ENCODE measurements at regions not wholly inside any gene's neighbourhood (a gene's known extent, or its start where the extent isn't known, plus 50 kb on each side); places are given as distances from the start of the nearest gene placed in this dataset.
"Not testable (repeated sequence)": the region's sequence is repeated elsewhere in the genome, so short reads cannot be mapped to it uniquely, and the experiment has no call there.

DNA sequence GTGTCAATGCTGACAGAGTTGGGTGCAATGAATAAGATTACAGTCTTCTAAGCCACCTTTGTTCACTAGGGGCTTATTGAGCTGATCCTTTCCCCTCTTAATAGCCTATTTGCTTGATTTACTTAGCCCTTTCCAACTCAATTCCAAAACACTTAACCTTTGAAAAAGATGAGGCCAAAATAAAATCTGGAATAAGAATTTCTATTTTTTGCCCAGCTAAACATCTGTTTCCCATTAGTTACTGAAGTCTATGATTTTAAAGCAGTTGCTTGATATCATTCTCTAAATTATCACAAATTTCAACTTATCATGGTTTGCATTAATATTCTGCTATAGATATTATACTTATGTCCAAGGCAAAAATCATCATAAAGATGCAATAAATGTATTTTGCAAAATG is 1272.0 kb upstream of the ACO1 start:
- DNase-seq (ENCODE audit: low spot score) = no peak

GRCh38 chr9:31114346-31114745 is 1270.1 kb upstream of the ACO1 start:
- DNase-seq (ENCODE audit: low spot score) = no peak

- DNase-seq (ENCODE audit: low spot score) = no peak
Measured at GRCh38 chr9:31119890-31120454, 1264.5 kb upstream of the ACO1 start.

DNA sequence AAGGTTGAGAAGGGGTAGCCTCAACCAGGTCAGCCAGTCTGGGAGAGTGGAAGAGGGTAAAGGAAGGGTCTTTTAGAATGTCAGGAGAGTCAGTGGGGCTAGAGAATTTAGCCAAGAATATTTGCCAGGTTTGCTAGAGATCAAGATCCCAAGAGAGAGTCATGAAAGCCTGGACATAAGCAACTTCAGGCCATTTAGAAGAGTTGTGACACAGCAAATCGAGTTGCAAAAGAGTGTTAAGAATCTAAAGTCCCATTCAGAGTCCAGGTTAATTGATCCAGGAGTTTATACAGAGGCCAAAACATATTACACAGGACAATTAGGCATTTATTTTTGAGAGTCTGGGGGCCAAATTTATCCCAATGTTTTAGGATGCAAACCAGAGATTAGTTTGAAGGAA is 1260.1 kb upstream of the ACO1 start:
- no peak for DNase-seq (ENCODE audit: low spot score)

GRCh38 chr9:31135567-31135966 is 1248.9 kb upstream of the ACO1 start:
- DNase-seq (ENCODE audit: low spot score) = no peak

DNA sequence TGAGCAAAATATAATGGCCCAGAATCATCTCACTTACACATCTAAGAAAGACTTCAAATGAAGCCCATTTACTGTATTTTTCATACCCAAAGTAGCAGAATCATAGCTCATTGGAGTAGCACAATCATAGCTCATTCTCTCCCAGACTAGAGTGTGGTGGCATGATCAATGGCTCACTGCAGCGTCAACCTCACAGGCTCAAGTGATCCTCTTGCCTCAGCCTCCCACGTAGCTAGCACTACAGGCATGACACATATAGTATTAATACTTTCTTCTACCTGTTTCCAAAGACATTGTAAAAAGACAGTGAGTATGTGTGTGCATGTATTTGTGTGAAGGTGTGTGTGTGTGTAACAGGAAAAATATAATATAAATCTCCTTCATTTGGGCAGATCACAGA is 1247.9 kb upstream of the ACO1 start:
- DNase-seq (ENCODE audit: low spot score) = no peak

GRCh38 chr9:31137176-31138160 is 1247.0 kb upstream of the ACO1 start:
- no peak for DNase-seq (ENCODE audit: low spot score)

DNA sequence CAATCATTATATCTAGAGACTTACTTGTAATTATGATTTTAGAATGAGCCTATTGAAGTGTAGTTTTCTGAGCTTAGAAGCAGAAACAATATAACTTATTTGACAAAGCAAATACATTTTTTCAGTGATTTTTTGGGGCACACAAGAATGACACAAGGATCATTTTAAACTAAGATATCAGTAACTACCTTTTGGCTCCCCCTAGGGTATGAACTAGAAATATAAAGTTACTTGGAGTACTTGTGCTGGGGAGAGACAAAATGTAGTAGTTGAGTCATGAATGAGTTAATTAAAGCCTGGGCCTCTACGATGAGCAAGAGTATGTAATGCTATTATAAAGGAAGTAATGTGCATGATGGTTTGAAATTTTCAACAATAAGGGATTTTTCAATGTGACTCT is 1244.1 kb upstream of the ACO1 start:
- DNase-seq (ENCODE audit: low spot score) = no peak

DNA sequence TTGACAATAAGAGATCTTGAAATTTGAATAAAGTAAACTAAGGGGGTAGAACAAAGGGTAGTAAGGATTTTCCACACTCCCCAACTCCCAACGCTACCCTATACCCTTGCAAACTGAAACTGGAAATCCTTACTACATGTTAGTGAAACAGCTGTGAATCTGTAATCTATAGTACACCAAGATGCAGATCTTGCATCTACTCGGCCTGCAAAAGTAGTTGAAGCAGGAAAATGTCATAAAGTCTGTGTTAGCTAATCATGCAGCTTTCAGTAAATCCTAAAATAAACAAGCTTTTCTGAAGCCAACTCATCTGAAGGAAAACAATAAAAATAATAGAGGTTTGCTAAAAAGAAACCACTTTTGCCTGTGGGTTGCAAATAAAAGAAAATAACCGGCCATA is 1242.0 kb upstream of the ACO1 start:
- no peak for DNase-seq (ENCODE audit: low spot score)

- DNase-seq (ENCODE audit: low spot score) = no peak
Measured at GRCh38 chr9:31144614-31145013, 1239.8 kb upstream of the ACO1 start.

GRCh38 chr9:31146485-31147166 is 1237.8 kb upstream of the ACO1 start:
- no peak for DNase-seq (ENCODE audit: low spot score)

DNA sequence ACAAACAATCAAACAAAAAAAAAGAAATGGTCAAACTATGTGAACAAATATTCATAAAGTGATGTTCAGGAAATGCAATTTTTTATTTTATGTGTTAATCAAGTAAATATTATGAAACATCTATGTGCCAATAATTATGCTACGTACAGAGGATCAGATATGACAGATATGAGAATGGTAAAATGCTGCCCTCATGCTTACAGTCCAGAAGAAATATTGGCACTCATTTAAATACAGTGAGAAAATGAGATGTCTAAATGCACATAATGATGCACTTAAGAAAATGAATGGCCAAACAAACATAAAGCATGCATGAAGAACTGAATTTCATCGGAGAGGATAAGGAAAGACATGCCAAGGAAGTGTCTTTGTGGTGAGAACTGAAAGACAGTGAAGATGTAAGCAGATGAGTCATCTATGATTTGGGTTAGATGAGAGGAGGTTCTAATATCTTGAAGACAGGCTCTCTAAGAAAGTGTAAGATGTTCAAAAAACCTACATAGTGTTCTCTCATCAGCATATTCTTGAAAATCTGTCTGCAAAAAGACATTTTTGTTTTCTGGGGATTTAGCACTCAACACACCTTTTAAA is 1231.1 kb upstream of the ACO1 start:
- no peak for DNase-seq (ENCODE audit: low spot score)

GRCh38 chr9:31166516-31166915 is 1217.9 kb upstream of the ACO1 start:
- DNase-seq (ENCODE audit: low spot score) = no peak

- no peak for DNase-seq (ENCODE audit: low spot score)
Measured at GRCh38 chr9:31168161-31168560, 1216.3 kb upstream of the ACO1 start.

DNA sequence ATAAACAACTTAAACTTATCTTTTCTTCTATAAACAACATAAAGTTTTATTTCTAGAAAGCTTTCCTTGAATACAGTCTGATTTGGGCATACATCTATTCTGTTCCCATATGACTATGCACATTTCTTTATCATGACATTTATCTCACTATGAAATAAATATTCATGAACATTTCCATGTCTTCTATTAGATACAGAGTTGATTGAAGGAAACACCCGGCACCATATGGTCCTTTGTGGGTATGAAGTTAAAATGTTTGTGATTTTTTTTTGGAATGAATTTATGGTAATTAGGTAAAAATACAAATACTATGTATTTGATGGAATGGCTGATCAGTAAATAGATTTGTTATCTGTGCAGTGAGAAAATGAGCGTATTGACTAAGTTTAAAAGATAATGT is 1209.8 kb upstream of the ACO1 start:
- no peak for DNase-seq (ENCODE audit: low spot score)

DNA sequence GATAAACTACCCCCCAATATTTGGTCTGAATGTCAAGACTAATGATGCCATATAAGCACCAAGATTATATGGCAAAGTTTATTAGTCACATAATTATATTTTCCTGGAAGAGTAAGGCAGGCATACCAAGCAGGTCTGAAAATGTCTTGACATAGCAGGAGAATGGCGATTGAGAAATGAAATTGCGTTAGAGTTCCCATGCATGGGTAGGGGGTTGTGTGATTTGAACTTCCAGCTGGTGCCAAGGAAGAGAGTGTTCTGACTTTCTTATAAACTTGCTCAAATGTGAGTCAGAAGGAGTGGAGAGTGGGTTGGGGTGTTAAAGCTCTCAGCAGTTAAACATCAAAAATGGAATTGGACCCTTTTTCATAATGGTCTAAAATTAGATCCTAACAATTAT is 1200.6 kb upstream of the ACO1 start:
- DNase-seq (ENCODE audit: low spot score) = no peak

- DNase-seq (ENCODE audit: low spot score) = no peak
Measured at GRCh38 chr9:31185831-31186230, 1198.6 kb upstream of the ACO1 start.

DNA sequence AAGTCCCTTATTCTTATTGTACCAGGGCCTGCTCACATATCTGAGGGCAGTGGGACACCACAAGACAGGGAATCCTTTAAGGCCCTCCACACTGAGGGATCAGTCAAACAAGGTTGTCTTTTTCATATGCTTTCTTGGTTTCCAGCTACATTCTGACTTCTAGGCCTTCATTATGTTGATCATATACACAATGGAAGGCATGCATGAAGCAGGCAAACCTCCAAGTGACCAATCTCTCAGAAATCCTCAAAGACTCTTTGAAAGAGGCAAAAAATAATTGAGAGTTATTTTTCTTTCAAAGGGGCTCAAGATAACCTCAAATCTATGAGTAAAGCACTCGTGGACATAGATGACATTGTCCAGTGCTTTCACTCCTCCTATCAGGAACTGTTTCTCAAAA is 1195.9 kb upstream of the ACO1 start:
- DNase-seq (ENCODE audit: low spot score) = no peak

GRCh38 chr9:31210978-31211570 is 1173.4 kb upstream of the ACO1 start:
- DNase-seq (ENCODE audit: low spot score) = no peak

- not testable (repeated sequence) for DNase-seq (ENCODE audit: low spot score)
Measured at GRCh38 chr9:31229976-31230375, 1154.5 kb upstream of the ACO1 start.

DNA sequence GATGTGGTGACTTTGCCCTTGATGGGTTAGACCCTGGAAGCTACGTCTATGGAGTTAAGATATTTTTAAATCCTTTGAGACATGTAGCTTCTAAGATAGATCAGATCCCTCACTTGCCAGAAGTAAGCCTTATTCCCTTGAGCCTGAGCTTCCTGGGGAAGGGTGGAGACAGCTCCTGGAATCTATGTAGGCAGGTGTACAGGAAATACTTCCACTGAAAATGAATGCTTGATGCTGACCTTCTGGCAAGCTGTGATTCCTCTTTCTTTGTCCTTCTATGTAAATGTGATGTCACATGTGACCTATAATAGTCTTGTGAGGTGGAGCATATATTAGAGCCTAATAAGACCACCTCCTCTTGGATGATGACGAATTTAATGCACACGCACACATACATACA is 1152.0 kb upstream of the ACO1 start:
- no peak for DNase-seq (ENCODE audit: low spot score)

DNA sequence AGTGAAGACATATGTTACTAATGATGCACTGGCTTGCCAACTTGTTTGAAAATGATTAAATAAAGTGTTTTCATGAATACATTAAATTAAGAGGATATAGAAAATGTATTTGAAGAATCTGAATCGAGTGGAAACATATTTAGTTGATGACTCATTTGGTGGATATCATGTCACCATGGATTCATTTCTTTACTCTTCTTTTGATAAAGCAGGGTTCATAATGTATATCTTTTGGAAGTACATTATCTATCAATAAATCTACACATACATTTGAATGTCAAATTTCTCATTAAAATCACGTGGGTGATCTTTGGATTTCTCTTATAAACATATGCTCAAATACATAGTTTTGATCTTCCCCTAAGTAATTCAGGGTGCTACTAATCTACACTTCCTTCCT is 1148.1 kb upstream of the ACO1 start:
- DNase-seq (ENCODE audit: low spot score) = no peak

All from HuH-7.5 (cell line).